ENCODE measurements at regions not wholly inside any gene's neighbourhood (a gene's known extent, or its start where the extent isn't known, plus 50 kb on each side); places are given as distances from the start of the nearest gene placed in this dataset.

GRCh38 chr4:81913427-81913879 is 441.7 kb upstream of the RASGEF1B start:
- no peak overlapping the region for H3K4me3 ChIP-seq
- no peak overlapping the region for H3K27ac ChIP-seq
- no peaks in the 10 kb centered on the region for H3K4me1 ChIP-seq
- H3K27me3 ChIP-seq, result 0 out of 2 replicates have a peak, but pooled peaks cover under 1% of the 10 kb centered on the region
- H3K9me3 ChIP-seq (replicated peaks), result no peaks in the 10 kb centered on the region
- peak; percentile 61 to 83 for DNase-seq
- H3K36me3 ChIP-seq, result no peaks in the 10 kb centered on the region

- no peaks in the 10 kb centered on the region for H3K27me3 ChIP-seq
- H3K27ac ChIP-seq, result no peak overlapping the region
- DNase-seq, result no peak
- H3K4me1 ChIP-seq, result no peaks in the 10 kb centered on the region
- no peaks in the 10 kb centered on the region for H3K9me3 ChIP-seq (replicated peaks)
- no peaks in the 10 kb centered on the region for H3K36me3 ChIP-seq
- no peak overlapping the region for H3K4me3 ChIP-seq
These were observed 440.8 kb upstream of the RASGEF1B start for GRCh38 chr4:81912376-81913030.

GRCh38 chr4:81906905-81907304 is 435.2 kb upstream of the RASGEF1B start:
- Histone ChIP-seq H3K4me1 (no peaks in the 10 kb centered on the region), H3K36me3 (no peaks in the 10 kb centered on the region), H3K27ac (no peak overlapping the region), H3K9me3 (replicated peaks) (no peaks in the 10 kb centered on the region), H3K4me3 (no peak overlapping the region), H3K27me3 (peaks cover 9% of the 10 kb centered on the region)
- no peak for DNase-seq

- Histone ChIP-seq H3K27ac (no peak overlapping the region), H3K9me3 (replicated peaks) (no peaks in the 10 kb centered on the region), H3K36me3 (no peaks in the 10 kb centered on the region), H3K4me3 (no peak overlapping the region), H3K4me1 (no peaks in the 10 kb centered on the region), H3K27me3 (peaks cover 9% of the 10 kb centered on the region)
- DNase-seq, result no peak
These were observed 434.3 kb upstream of the RASGEF1B start for GRCh38 chr4:81905971-81906370.

GRCh38 chr4:81904121-81904520 is 432.4 kb upstream of the RASGEF1B start:
- no peaks in the 10 kb centered on the region for H3K36me3 ChIP-seq
- H3K4me3 ChIP-seq, result no peak overlapping the region
- no peak for DNase-seq
- no peaks in the 10 kb centered on the region for H3K4me1 ChIP-seq
- no peaks in the 10 kb centered on the region for H3K9me3 ChIP-seq (replicated peaks)
- peaks cover 9% of the 10 kb centered on the region for H3K27me3 ChIP-seq
- H3K27ac ChIP-seq, result no peak overlapping the region

- Histone ChIP-seq H3K36me3 (no peaks in the 10 kb centered on the region), H3K4me3 (no peak overlapping the region), H3K9me3 (replicated peaks) (no peaks in the 10 kb centered on the region), H3K27ac (no peak overlapping the region), H3K27me3 (peaks cover 9% of the 10 kb centered on the region), H3K4me1 (no peaks in the 10 kb centered on the region)
- DNase-seq, result no peak
These were observed 431.5 kb upstream of the RASGEF1B start for GRCh38 chr4:81903212-81903611.

GRCh38 chr4:81898862-81899504 is 427.3 kb upstream of the RASGEF1B start:
- DNase-seq, result no peak
- Histone ChIP-seq H3K27me3 (no peaks in the 10 kb centered on the region; the same call in 1 of the 2 replicates), H3K4me3 (no peak overlapping the region), H3K9me3 (replicated peaks) (no peaks in the 10 kb centered on the region), H3K36me3 (no peaks in the 10 kb centered on the region), H3K4me1 (no peaks in the 10 kb centered on the region), H3K27ac (no peak overlapping the region)

GRCh38 chr4:81896936-81897335 is 425.2 kb upstream of the RASGEF1B start:
- H3K4me1 ChIP-seq, result no peaks in the 10 kb centered on the region
- H3K9me3 ChIP-seq (replicated peaks), result no peaks in the 10 kb centered on the region
- H3K27ac ChIP-seq, result no peak overlapping the region
- H3K4me3 ChIP-seq, result no peak overlapping the region
- no peak for DNase-seq
- H3K27me3 ChIP-seq, result no peaks in the 10 kb centered on the region
- H3K36me3 ChIP-seq, result no peaks in the 10 kb centered on the region

GRCh38 chr4:81891005-81891996 is 419.6 kb upstream of the RASGEF1B start:
- no peaks in the 10 kb centered on the region for H3K9me3 ChIP-seq (replicated peaks)
- no peaks in the 10 kb centered on the region for H3K4me1 ChIP-seq
- H3K27me3 ChIP-seq, result no peaks in the 10 kb centered on the region
- no peaks in the 10 kb centered on the region for H3K36me3 ChIP-seq
- no peak overlapping the region for H3K4me3 ChIP-seq
- H3K27ac ChIP-seq, result no peak overlapping the region
- DNase-seq, result no peak

GRCh38 chr4:81884986-81885385 is 413.3 kb upstream of the RASGEF1B start:
- H3K9me3 ChIP-seq (replicated peaks), result no peaks in the 10 kb centered on the region
- H3K4me1 ChIP-seq, result no peaks in the 10 kb centered on the region
- no peak overlapping the region for H3K27ac ChIP-seq
- no peak for DNase-seq
- H3K36me3 ChIP-seq, result no peaks in the 10 kb centered on the region
- H3K4me3 ChIP-seq, result no peak overlapping the region
- H3K27me3 ChIP-seq, result no peaks in the 10 kb centered on the region

- no peak for DNase-seq
- H3K27me3 ChIP-seq, result no peaks in the 10 kb centered on the region
These were observed 412.1 kb upstream of the RASGEF1B start for GRCh38 chr4:81883530-81884450.

GRCh38 chr4:81883004-81883403 is 411.3 kb upstream of the RASGEF1B start:
- Histone ChIP-seq H3K4me1 (no peaks in the 10 kb centered on the region), H3K9me3 (replicated peaks) (no peaks in the 10 kb centered on the region), H3K36me3 (no peaks in the 10 kb centered on the region), H3K4me3 (no peak overlapping the region), H3K27ac (no peak overlapping the region), H3K27me3 (no peaks in the 10 kb centered on the region)
- no peak for DNase-seq

More at GRCh38 chr4:81883530-81884450, 412.1 kb upstream of the RASGEF1B start:
- Histone ChIP-seq H3K4me1 (no peaks in the 10 kb centered on the region), H3K27ac (no peak overlapping the region), H3K36me3 (no peaks in the 10 kb centered on the region), H3K4me3 (no peak overlapping the region), H3K9me3 (replicated peaks) (no peaks in the 10 kb centered on the region)

- DNase-seq, result no peak
- no peak overlapping the region for H3K27ac ChIP-seq
- H3K9me3 ChIP-seq (replicated peaks), result no peaks in the 10 kb centered on the region
- H3K27me3 ChIP-seq, result 0 out of 2 replicates have a peak, but pooled peaks cover 6% of the 10 kb centered on the region
- H3K4me3 ChIP-seq, result no peak overlapping the region
- H3K36me3 ChIP-seq, result no peaks in the 10 kb centered on the region
- H3K4me1 ChIP-seq, result no peaks in the 10 kb centered on the region
These were observed 410.3 kb upstream of the RASGEF1B start for GRCh38 chr4:81881855-81882621.
